ENCODE measurements at regions not wholly inside any gene's neighbourhood (a gene's known extent, or its start where the extent isn't known, plus 50 kb on each side); places are given as distances from the start of the nearest gene placed in this dataset.
"Not testable (repeated sequence)": the region's sequence is repeated elsewhere in the genome, so short reads cannot be mapped to it uniquely, and the experiment has no call there.

DNA sequence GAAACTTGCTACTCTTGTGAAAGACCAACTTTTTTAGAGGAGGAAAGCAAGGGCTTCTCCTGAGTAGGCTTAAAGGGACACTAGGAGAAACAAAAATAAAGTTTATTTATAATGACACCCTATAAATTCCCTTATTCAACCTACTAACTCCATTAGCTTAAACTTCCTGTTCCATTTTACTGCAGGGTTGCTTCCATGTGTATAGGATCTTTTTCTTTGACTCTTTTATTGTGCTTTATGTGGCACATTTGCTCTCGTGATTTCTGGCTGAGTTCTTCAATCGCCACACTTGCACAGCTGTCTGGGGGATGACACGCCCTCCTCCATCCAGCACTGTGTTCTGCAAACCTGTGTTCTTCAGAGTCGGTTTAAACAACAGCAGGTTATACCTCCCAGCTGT, 225.7 kb upstream of the NPVF start:
- no peaks in the 10 kb centered on the region for H3K36me3 ChIP-seq (ENCODE audit: control insufficient read depth in 2 of 2, insufficient read depth in 2 of 2, low read length in 1 of 2)
- no peaks in the 10 kb centered on the region for H3K27me3 ChIP-seq (ENCODE audit: control insufficient read depth in 1 of 2, insufficient read depth in 2 of 2, low read length in 2 of 2)
- peaks cover 0 to 3% of the 10 kb centered on the region in 2 donors for H3K4me1 ChIP-seq (ENCODE audit: control insufficient read depth in 2 of 2, insufficient read depth in 2 of 2, low read length in 1 of 2)
- no peaks in the 10 kb centered on the region for H3K9me3 ChIP-seq (ENCODE audit: control insufficient read depth in 2 of 2, insufficient read depth in 1 of 2, low read depth in 1 of 2, low read length in 1 of 2)
- no peak overlapping the region for H3K27ac ChIP-seq (ENCODE audit: low read depth in 2 of 2, low read length in 1 of 2)
- WGBS, 2 donors: 54 to 60% methylated on average over 4 of the region's 4 CpGs
- H3K4me3 ChIP-seq (ENCODE audit: low read depth in 1 of 2, low read length in 2 of 2): no peak overlapping the region

DNA sequence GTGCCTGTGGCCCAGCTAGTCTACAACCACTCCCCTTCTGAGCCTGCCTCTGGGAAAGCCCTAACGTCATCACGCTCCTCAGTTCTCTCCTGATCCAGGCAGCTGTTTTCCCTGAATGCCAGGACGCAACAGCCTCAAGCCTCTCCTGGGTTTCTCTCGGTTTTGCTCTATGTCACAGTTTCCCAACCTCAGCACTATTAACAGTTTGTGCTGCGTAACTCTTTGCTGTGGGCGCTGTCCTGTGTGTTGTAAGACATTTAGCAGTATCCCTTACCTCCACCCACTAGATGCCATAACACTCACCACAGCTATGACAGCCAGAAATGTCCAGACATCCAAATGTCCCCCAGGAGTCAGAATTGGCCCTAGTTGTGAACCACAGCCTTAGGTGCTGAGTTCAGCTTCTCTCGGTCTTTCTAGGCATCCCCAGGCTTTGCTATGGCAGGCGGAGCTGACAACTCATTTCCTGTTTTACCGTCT, 226.3 kb upstream of the NPVF start:
- Histone ChIP-seq H3K27ac (ENCODE audit: low read depth in 2 of 2, low read length in 1 of 2) (no peak overlapping the region), H3K27me3 (ENCODE audit: control insufficient read depth in 1 of 2, insufficient read depth in 2 of 2, low read length in 2 of 2) (no peaks in the 10 kb centered on the region), H3K4me1 (ENCODE audit: control insufficient read depth in 2 of 2, insufficient read depth in 2 of 2, low read length in 1 of 2) (peaks cover 0 to 3% of the 10 kb centered on the region in 2 donors), H3K9me3 (ENCODE audit: control insufficient read depth in 2 of 2, insufficient read depth in 1 of 2, low read depth in 1 of 2, low read length in 1 of 2) (no peaks in the 10 kb centered on the region), H3K36me3 (ENCODE audit: control insufficient read depth in 2 of 2, insufficient read depth in 2 of 2, low read length in 1 of 2) (no peaks in the 10 kb centered on the region), H3K4me3 (ENCODE audit: low read depth in 1 of 2, low read length in 2 of 2) (no peak overlapping the region)
- WGBS, 2 donors: 65 to 69% methylated on average over 9 of the region's 9 CpGs

DNA sequence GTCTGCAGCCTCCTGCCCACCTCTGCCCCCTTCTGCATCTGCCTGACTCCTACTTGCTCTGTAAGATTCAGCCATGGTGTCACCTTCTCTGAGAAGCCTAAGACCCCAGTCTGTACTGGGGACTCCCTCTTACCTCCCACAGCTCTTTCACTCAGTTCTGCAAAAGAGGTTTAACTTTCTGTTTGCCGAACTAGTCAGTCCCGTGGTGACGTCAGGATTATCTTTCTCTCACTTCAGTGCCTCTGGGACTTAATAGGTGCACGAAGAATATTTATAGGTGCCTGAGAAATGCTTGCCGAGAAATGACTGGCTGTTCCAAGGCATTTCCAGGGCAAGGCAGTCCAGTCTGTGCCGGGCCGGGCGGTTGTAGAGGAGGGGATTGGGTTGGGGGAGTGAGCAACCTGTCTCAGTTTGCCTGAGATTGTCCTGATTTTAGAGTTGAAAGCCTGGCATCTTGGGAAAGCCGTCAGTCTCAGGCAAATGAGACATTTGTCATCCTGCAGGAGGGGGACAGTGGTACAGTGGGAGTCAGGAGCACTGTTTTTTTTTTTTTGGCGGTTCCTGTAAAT, 227.5 kb upstream of the NPVF start:
- H3K27me3 ChIP-seq (ENCODE audit: control insufficient read depth in 1 of 2, insufficient read depth in 2 of 2, low read length in 2 of 2): no peaks in the 10 kb centered on the region
- 82 to 87% methylated on average over 10 of the region's 10 CpGs for WGBS, 2 donors
- no peaks in the 10 kb centered on the region for H3K36me3 ChIP-seq (ENCODE audit: control insufficient read depth in 2 of 2, insufficient read depth in 2 of 2, low read length in 1 of 2)
- no peaks in the 10 kb centered on the region for H3K9me3 ChIP-seq (ENCODE audit: control insufficient read depth in 2 of 2, insufficient read depth in 1 of 2, low read depth in 1 of 2, low read length in 1 of 2)
- peaks cover 0 to 3% of the 10 kb centered on the region in 2 donors for H3K4me1 ChIP-seq (ENCODE audit: control insufficient read depth in 2 of 2, insufficient read depth in 2 of 2, low read length in 1 of 2)
- peak overlapping the region; percentile 45 to 47 for H3K27ac ChIP-seq (ENCODE audit: low read depth in 2 of 2, low read length in 1 of 2)
- H3K4me3 ChIP-seq (ENCODE audit: low read depth in 1 of 2, low read length in 2 of 2): no peak overlapping the region

DNA sequence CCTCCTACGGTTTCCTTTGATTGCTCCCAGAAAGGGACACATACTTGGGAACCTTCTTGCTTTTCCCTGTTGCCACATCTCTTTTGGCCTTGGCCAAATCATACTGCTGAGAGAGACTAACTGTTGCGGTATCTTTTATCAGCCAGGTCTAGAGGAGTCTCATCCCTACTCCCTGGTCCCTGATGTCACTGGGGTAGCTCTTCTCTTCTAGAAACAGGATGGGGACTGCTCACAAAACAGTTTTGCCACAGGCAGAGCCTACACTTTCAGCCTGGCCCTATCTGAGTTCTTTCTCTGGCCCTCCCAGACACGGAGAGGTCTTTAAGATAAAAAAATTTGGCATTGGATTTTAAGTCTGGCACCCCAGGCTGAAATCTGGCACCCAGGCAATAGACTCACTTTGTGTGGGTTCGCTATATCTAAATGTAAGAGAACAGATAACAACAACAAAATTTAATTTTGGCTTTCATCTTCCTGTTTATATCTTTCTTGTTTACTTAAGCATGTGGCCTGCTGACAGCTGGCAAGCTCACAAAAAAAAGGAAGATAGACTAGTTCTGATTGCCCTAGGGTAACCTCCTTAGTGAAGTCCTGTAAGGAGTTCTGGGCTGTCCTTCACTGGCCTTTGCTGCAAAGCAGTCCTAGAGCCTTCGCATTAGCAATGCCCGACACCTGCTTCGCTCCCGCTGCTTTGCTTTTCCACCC, 228.3 kb upstream of the NPVF start:
- Histone ChIP-seq H3K9me3 (ENCODE audit: control insufficient read depth in 2 of 2, insufficient read depth in 1 of 2, low read depth in 1 of 2, low read length in 1 of 2) (no peaks in the 10 kb centered on the region), H3K27ac (ENCODE audit: low read depth in 2 of 2, low read length in 1 of 2) (peak overlapping the region; percentile 29 to 37)

DNA sequence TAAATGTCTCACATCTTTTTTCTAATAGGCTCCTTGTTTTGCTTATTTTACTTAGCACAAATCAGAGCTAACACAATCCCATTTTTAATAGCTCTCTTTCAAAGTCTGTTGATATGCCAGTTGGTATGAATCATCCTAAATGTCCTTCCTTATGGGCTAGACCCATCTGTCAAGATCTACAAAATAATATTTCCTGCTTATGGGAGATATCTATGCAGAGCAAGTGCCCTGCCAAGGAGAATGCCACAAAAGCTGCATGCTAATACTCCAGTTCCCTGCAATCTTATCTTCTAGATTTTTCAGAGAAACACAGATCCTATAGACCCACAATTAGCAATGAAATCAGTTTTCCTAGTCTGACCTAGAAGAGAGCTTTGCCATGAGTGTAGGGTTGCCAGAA, 230.8 kb upstream of the NPVF start:
- Histone ChIP-seq H3K27me3 (ENCODE audit: control insufficient read depth in 1 of 2, insufficient read depth in 2 of 2, low read length in 2 of 2) (no peaks in the 10 kb centered on the region), H3K27ac (ENCODE audit: low read depth in 2 of 2, low read length in 1 of 2) (no peak overlapping the region), H3K9me3 (ENCODE audit: control insufficient read depth in 2 of 2, insufficient read depth in 1 of 2, low read depth in 1 of 2, low read length in 1 of 2) (no peaks in the 10 kb centered on the region), H3K36me3 (ENCODE audit: control insufficient read depth in 2 of 2, insufficient read depth in 2 of 2, low read length in 1 of 2) (no peaks in the 10 kb centered on the region), H3K4me1 (ENCODE audit: control insufficient read depth in 2 of 2, insufficient read depth in 2 of 2, low read length in 1 of 2) (peaks cover 0 to 3% of the 10 kb centered on the region in 2 donors), H3K4me3 (ENCODE audit: low read depth in 1 of 2, low read length in 2 of 2) (no peak overlapping the region)

More for the DNA sequence above, 228.3 kb upstream of the NPVF start:
- peaks cover 0 to 3% of the 10 kb centered on the region in 2 donors for H3K4me1 ChIP-seq (ENCODE audit: control insufficient read depth in 2 of 2, insufficient read depth in 2 of 2, low read length in 1 of 2)
- H3K27me3 ChIP-seq (ENCODE audit: control insufficient read depth in 1 of 2, insufficient read depth in 2 of 2, low read length in 2 of 2): no peaks in the 10 kb centered on the region
- WGBS, 2 donors: 50 to 54% methylated on average over 8 of the region's 8 CpGs
- no peak overlapping the region for H3K4me3 ChIP-seq (ENCODE audit: low read depth in 1 of 2, low read length in 2 of 2)
- H3K36me3 ChIP-seq (ENCODE audit: control insufficient read depth in 2 of 2, insufficient read depth in 2 of 2, low read length in 1 of 2): no peaks in the 10 kb centered on the region

DNA sequence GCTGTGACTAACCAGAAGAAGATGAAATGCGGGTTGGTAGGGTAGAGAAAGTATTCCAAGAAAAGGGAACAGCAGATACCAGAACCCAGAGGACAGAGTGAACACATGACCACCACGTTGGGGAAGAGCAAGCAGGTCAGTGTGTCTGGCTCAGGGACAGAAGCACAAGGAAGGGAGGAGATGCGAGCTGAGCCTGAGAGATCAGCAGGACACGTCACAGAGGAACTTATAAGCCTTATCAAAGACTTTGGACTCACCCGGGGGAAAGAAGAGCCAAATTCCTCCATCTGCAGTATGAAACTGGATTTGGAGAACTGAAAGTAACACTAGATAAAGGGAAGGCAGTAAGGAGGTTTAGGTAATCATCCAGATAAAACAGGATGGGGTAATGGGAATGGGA, 232.1 kb upstream of the NPVF start:
- 58 to 66% methylated on average over 5 of the region's 5 CpGs for WGBS, 2 donors
- no peak overlapping the region for H3K4me3 ChIP-seq (ENCODE audit: low read depth in 1 of 2, low read length in 2 of 2)
- no peak overlapping the region for H3K27ac ChIP-seq (ENCODE audit: low read depth in 2 of 2, low read length in 1 of 2)
- H3K36me3 ChIP-seq (ENCODE audit: control insufficient read depth in 2 of 2, insufficient read depth in 2 of 2, low read length in 1 of 2): no peaks in the 10 kb centered on the region
- H3K27me3 ChIP-seq (ENCODE audit: control insufficient read depth in 1 of 2, insufficient read depth in 2 of 2, low read length in 2 of 2): no peaks in the 10 kb centered on the region
- no peaks in the 10 kb centered on the region for H3K9me3 ChIP-seq (ENCODE audit: control insufficient read depth in 2 of 2, insufficient read depth in 1 of 2, low read depth in 1 of 2, low read length in 1 of 2)
- peaks cover 0 to 3% of the 10 kb centered on the region in 2 donors for H3K4me1 ChIP-seq (ENCODE audit: control insufficient read depth in 2 of 2, insufficient read depth in 2 of 2, low read length in 1 of 2)

DNA sequence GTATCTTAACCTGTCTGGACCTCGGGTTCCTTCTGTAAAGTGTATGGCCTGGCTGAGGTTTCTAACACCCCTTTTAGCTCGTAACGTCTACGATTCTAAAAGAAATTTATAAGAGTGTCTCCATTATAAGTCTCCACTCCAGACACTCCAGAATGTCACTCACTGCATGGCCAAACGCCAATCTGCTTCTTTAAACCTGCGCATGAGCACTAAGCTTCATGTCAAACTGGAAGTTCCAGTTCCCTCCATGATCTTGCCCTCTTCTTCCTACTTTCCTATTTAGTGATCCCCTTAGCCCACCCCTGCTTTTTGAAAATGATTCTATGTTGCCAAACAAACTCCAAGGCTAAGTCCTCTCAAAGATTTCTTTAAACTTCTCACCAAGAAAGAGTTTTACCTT, 241.4 kb upstream of the NPVF start:
- Histone ChIP-seq H3K36me3 (ENCODE audit: control insufficient read depth in 2 of 2, insufficient read depth in 2 of 2, low read length in 1 of 2) (no peaks in the 10 kb centered on the region), H3K4me1 (ENCODE audit: control insufficient read depth in 2 of 2, insufficient read depth in 2 of 2, low read length in 1 of 2) (no peaks in the 10 kb centered on the region), H3K27ac (ENCODE audit: low read depth in 2 of 2, low read length in 1 of 2) (no peak overlapping the region), H3K4me3 (ENCODE audit: low read depth in 1 of 2, low read length in 2 of 2) (no peak overlapping the region), H3K27me3 (ENCODE audit: control insufficient read depth in 1 of 2, insufficient read depth in 2 of 2, low read length in 2 of 2) (no peaks in the 10 kb centered on the region), H3K9me3 (ENCODE audit: control insufficient read depth in 2 of 2, insufficient read depth in 1 of 2, low read depth in 1 of 2, low read length in 1 of 2) (no peaks in the 10 kb centered on the region)
- WGBS, 2 donors: 79 to 84% methylated on average over 6 of the region's 6 CpGs

DNA sequence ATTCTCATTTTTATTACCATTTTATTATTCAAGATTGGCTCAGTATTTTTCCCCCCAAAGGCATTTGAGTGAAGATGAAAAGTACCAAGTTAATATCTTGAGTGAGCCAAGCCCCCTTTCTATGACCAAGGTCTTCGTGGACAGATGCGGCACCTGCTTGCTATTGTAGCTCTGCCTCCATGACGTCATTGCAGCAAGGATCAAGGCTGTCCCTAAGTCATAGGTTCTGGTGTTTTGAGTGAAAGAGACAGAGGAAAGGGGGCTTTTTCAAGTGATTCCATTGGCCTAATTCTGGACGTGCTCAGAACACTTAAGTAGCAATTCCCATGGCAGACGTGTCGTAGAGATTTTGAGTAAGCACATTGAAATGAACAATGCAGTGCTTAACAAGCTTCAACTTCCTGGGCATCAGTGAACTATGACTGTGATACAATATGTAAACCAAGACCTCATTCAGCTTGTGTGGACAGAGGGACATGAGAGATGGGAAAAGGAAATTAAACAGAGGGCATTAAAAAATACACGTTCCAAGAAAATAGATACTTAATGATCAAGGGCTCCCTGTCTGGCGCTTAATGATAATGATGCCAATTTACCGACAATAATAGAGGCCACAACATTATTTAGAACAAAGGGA, 248.7 kb upstream of the NPVF start:
- Histone ChIP-seq H3K9me3 (ENCODE audit: control insufficient read depth in 2 of 2, insufficient read depth in 1 of 2, low read depth in 1 of 2, low read length in 1 of 2) (no peaks in the 10 kb centered on the region), H3K4me1 (ENCODE audit: control insufficient read depth in 2 of 2, insufficient read depth in 2 of 2, low read length in 1 of 2) (no peaks in the 10 kb centered on the region), H3K36me3 (ENCODE audit: control insufficient read depth in 2 of 2, insufficient read depth in 2 of 2, low read length in 1 of 2) (no peaks in the 10 kb centered on the region), H3K4me3 (ENCODE audit: low read depth in 1 of 2, low read length in 2 of 2) (no peak overlapping the region), H3K27me3 (ENCODE audit: control insufficient read depth in 1 of 2, insufficient read depth in 2 of 2, low read length in 2 of 2) (no peaks in the 10 kb centered on the region), H3K27ac (ENCODE audit: low read depth in 2 of 2, low read length in 1 of 2) (no peak overlapping the region)
- WGBS, 2 donors: 81 to 83% methylated on average over 9 of the region's 9 CpGs

DNA sequence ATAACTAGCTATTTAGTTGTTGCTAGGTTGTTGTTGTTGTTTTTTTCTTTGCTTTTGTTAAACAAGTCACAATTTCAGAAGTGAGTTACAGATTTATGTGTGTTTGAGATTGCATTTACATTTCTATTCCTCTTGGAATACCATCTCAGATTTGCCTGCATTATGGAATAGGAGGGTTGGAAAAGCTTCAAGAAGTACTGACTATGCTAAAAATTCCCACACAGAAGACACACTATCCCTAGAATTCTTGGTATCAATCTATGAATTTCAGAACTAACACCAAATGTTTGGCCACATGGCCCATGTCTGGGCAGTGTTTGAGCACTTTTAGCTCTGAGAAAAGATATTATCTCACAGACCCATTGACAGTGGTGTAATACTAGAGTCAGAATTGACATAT, 249.9 kb upstream of the NPVF start:
- not testable (repeated sequence) for H3K4me3 ChIP-seq (ENCODE audit: low read depth in 1 of 2, low read length in 2 of 2); H3K4me1 ChIP-seq (ENCODE audit: control insufficient read depth in 2 of 2, insufficient read depth in 2 of 2, low read length in 1 of 2); H3K27ac ChIP-seq (ENCODE audit: low read depth in 2 of 2, low read length in 1 of 2); H3K27me3 ChIP-seq (ENCODE audit: control insufficient read depth in 1 of 2, insufficient read depth in 2 of 2, low read length in 2 of 2); H3K36me3 ChIP-seq (ENCODE audit: control insufficient read depth in 2 of 2, insufficient read depth in 2 of 2, low read length in 1 of 2); H3K9me3 ChIP-seq (ENCODE audit: control insufficient read depth in 2 of 2, insufficient read depth in 1 of 2, low read depth in 1 of 2, low read length in 1 of 2)

DNA sequence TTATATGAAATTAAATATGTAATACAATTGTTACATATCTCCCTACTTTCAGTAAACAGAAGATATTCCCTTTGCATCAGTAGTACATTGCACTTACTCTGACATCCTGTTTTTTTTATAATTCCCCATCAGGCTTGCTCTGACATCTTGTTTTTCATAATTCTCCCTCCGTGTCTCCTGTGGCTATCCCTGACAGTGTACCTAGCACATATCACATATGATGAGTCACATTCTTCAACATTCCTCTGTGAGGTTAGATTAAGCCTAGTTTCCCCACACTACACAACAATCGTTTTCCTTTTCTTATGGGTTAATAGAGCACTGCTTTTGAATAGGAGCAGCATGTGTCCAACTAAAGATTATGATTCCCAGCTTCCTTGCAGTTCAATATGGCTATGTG, 250.6 kb upstream of the NPVF start:
- no peak overlapping the region for H3K27ac ChIP-seq (ENCODE audit: low read depth in 2 of 2, low read length in 1 of 2)
- no peaks in the 10 kb centered on the region for H3K27me3 ChIP-seq (ENCODE audit: control insufficient read depth in 1 of 2, insufficient read depth in 2 of 2, low read length in 2 of 2)
- H3K4me3 ChIP-seq (ENCODE audit: low read depth in 1 of 2, low read length in 2 of 2): no peak overlapping the region
- WGBS, 2 donors: 41 to 48% methylated on average over 2 of the region's 2 CpGs
- H3K36me3 ChIP-seq (ENCODE audit: control insufficient read depth in 2 of 2, insufficient read depth in 2 of 2, low read length in 1 of 2): no peaks in the 10 kb centered on the region
- H3K9me3 ChIP-seq (ENCODE audit: control insufficient read depth in 2 of 2, insufficient read depth in 1 of 2, low read depth in 1 of 2, low read length in 1 of 2): no peaks in the 10 kb centered on the region
- H3K4me1 ChIP-seq (ENCODE audit: control insufficient read depth in 2 of 2, insufficient read depth in 2 of 2, low read length in 1 of 2): no peaks in the 10 kb centered on the region

Measured in esophagus (tissue), 2 donors.